ENCODE measurements at regions not wholly inside any gene's neighbourhood (a gene's known extent, or its start where the extent isn't known, plus 50 kb on each side); places are given as distances from the start of the nearest gene placed in this dataset.

GRCh38 chr9:11148189-11148588 lies 535.4 kb upstream of the PTPRD start:
- H3K4me3 ChIP-seq (ENCODE audit: control insufficient read depth, low read depth, low read length), result no peak overlapping the region
- DNase-seq (ENCODE audit: low read depth), result no peak
- TF ChIP-seq CTCF (IDR thresholded peaks at IDR 0.05; ENCODE audit: control insufficient read depth, insufficient read depth, low read depth, low read length, missing control alignments), result no peak

- no peak for TF ChIP-seq CTCF (IDR thresholded peaks at IDR 0.05; ENCODE audit: control insufficient read depth, insufficient read depth, low read depth, low read length, missing control alignments)
- H3K4me3 ChIP-seq (ENCODE audit: control insufficient read depth, low read depth, low read length), result no peak overlapping the region
- no peak for DNase-seq (ENCODE audit: low read depth)
These were observed 536.3 kb upstream of the PTPRD start for GRCh38 chr9:11149065-11149464.

GRCh38 chr9:11158063-11158462 lies 545.3 kb upstream of the PTPRD start:
- no peak overlapping the region for H3K4me3 ChIP-seq (ENCODE audit: control insufficient read depth, low read depth, low read length)
- no peak for TF ChIP-seq CTCF (IDR thresholded peaks at IDR 0.05; ENCODE audit: control insufficient read depth, insufficient read depth, low read depth, low read length, missing control alignments)
- no peak for DNase-seq (ENCODE audit: low read depth)

- no peak for TF ChIP-seq CTCF (IDR thresholded peaks at IDR 0.05; ENCODE audit: control insufficient read depth, insufficient read depth, low read depth, low read length, missing control alignments)
- no peak overlapping the region for H3K4me3 ChIP-seq (ENCODE audit: control insufficient read depth, low read depth, low read length)
- DNase-seq (ENCODE audit: low read depth), result no peak
These were observed 545.9 kb upstream of the PTPRD start for GRCh38 chr9:11158676-11159075.

- no peak for DNase-seq (ENCODE audit: low read depth)
- TF ChIP-seq CTCF (IDR thresholded peaks at IDR 0.05; ENCODE audit: control insufficient read depth, insufficient read depth, low read depth, low read length, missing control alignments), result no peak
- no peak overlapping the region for H3K4me3 ChIP-seq (ENCODE audit: control insufficient read depth, low read depth, low read length)
These were observed 546.6 kb upstream of the PTPRD start for GRCh38 chr9:11159318-11159862.

- H3K4me3 ChIP-seq (ENCODE audit: control insufficient read depth, low read depth, low read length), result no peak overlapping the region
- no peak for TF ChIP-seq CTCF (IDR thresholded peaks at IDR 0.05; ENCODE audit: control insufficient read depth, insufficient read depth, low read depth, low read length, missing control alignments)
- no peak for DNase-seq (ENCODE audit: low read depth)
These were observed 551.0 kb upstream of the PTPRD start for GRCh38 chr9:11163843-11164242.

GRCh38 chr9:11182001-11182400 lies 569.2 kb upstream of the PTPRD start:
- H3K4me3 ChIP-seq (ENCODE audit: control insufficient read depth, low read depth, low read length), result no peak overlapping the region
- no peak for DNase-seq (ENCODE audit: low read depth)
- no peak for TF ChIP-seq CTCF (IDR thresholded peaks at IDR 0.05; ENCODE audit: control insufficient read depth, insufficient read depth, low read depth, low read length, missing control alignments)
